ENCODE measurements at regions not wholly inside any gene's neighbourhood (a gene's known extent, or its start where the extent isn't known, plus 50 kb on each side); places are given as distances from the start of the nearest gene placed in this dataset.

DNA sequence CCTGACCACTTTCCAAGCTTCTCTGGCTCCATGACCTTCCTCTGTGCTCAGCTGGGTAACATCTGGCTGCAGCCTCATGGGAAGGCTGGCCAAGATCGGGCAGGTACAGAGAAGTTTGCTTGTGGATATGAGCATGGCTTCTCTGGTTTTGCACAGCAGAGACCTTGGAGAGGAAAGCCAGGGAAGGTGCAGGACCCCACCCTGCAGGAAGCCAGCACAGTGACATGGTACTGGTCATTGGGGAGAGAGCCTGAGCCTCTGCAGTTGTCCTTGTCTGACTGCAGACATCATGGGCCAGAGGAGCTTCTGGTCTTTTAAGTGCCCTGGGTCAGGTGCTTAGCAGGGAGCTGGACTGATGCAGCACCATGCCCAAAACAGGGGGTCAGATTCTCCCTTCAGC, 70.6 kb upstream of the LEP start:
- ChIA-PET POLR2A (no interaction called here), CTCF (interaction anchor here (0.7 to 1.2 kb wide), 5 partner anchors 9 to 38 kb away, joined by 3 to 4 read pairs (median 3); no protein-coding TSS in a partner anchor)
- TF ChIP-seq, protein P1, sequence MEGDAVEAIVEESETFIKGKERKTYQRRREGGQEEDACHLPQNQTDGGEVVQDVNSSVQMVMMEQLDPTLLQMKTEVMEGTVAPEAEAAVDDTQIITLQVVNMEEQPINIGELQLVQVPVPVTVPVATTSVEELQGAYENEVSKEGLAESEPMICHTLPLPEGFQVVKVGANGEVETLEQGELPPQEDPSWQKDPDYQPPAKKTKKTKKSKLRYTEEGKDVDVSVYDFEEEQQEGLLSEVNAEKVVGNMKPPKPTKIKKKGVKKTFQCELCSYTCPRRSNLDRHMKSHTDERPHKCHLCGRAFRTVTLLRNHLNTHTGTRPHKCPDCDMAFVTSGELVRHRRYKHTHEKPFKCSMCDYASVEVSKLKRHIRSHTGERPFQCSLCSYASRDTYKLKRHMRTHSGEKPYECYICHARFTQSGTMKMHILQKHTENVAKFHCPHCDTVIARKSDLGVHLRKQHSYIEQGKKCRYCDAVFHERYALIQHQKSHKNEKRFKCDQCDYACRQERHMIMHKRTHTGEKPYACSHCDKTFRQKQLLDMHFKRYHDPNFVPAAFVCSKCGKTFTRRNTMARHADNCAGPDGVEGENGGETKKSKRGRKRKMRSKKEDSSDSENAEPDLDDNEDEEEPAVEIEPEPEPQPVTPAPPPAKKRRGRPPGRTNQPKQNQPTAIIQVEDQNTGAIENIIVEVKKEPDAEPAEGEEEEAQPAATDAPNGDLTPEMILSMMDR (IDR thresholded peaks at IDR 0.05; ENCODE audit: insufficient read depth, low read length, missing control alignments): no peak
- DNase-seq (ENCODE audit: low read depth, low spot score): no peak
- H3K4me3 ChIP-seq (ENCODE audit: low read depth, low read length): no peak overlapping the region

DNA sequence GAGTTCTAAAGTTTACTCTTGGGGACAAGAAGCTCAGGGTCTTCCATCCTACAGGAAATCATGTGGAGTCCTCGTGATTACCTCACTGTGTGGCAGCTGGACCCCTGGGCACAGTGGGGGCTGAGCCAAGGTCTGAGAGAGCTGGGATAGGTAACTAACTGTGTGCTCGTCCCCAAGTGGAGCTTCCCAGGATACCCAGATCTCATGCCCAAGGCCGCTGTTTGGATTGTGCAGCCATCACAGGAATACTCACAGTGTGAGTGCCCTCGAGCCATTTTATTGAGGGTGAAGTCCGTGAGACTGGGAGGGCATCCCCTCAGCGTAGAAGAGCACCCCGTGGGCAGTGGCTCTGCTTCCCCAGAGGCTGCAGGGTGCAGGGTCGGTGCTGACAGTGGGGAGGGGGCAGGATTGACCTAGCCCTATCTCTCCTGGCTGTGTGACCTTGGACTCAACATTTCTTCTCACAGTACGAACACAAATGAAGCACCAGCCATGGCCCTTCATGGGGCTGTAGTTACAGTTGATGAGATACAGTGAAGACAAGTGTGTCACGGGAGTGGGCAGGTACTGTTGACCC, 69.6 kb upstream of the LEP start:
- TF ChIP-seq, protein P1 (IDR thresholded peaks at IDR 0.05; ENCODE audit: insufficient read depth, low read length, missing control alignments): no peak
- H3K4me3 ChIP-seq (ENCODE audit: low read depth, low read length): no peak overlapping the region
- DNase-seq (ENCODE audit: low read depth, low spot score): no peak
- ChIA-PET CTCF (interaction anchor here (0.7 to 1.4 kb wide), 4 partner anchors 8 to 37 kb away, joined by 3 to 4 read pairs (median 4); no protein-coding TSS in a partner anchor), POLR2A (no interaction called here)

DNA sequence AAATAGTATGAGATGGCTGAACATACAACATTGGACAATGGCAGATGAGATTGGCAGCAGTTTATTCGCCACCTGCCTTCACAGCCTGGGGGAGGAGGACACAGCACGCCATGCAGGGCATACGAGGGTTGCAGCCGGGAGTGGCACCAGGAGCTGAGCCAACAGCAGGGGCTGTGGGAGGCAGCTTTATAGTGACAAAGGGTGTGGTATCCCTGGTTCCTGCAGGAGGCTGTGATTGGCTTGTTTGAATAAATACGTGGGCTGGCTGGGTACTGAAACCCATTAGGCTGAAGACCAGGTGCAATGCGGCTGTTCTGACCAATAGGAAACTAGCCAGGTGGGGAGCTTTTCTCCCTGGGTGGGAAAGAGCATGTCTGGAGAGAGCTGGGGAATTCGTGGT, 68.9 kb upstream of the LEP start:
- ChIA-PET POLR2A (no interaction called here), CTCF (interaction anchor here (1.3 to 1.4 kb wide), 2 partner anchors 20 to 35 kb away, joined by 3 to 4 read pairs; no protein-coding TSS in a partner anchor)
- TF ChIP-seq, protein P1 (IDR thresholded peaks at IDR 0.05; ENCODE audit: insufficient read depth, low read length, missing control alignments): no peak
- DNase-seq (ENCODE audit: low read depth, low spot score): no peak
- H3K4me3 ChIP-seq (ENCODE audit: low read depth, low read length): no peak overlapping the region

DNA sequence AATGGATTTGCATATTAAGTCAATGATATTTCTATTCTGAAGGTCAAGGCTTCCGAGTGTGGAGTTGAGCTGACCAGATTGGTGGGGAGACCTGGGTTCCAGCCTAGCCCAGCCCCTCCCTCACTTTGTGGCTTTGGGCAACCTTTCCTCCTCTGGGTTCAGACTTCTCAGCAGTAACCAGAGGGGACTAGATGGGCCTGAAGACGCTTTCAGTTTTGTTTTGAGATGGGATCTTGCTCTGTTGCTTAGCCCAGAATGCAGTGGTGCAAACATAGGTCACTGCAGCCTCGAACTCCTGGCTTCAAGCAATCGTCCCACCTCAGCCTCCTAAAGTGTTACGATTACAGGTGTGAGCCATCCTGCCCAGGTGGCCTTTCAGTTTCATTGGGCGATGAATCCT, 68.1 kb upstream of the LEP start:
- H3K4me3 ChIP-seq (ENCODE audit: low read depth, low read length): no peak overlapping the region
- ChIA-PET CTCF (interaction anchor here (1.4 kb wide), 1 partner anchor 35 kb away, joined by 4 read pairs; no protein-coding TSS in a partner anchor), POLR2A (no interaction called here)
- DNase-seq (ENCODE audit: low read depth, low spot score): no peak
- TF ChIP-seq, protein P1 (IDR thresholded peaks at IDR 0.05; ENCODE audit: insufficient read depth, low read length, missing control alignments): no peak

DNA sequence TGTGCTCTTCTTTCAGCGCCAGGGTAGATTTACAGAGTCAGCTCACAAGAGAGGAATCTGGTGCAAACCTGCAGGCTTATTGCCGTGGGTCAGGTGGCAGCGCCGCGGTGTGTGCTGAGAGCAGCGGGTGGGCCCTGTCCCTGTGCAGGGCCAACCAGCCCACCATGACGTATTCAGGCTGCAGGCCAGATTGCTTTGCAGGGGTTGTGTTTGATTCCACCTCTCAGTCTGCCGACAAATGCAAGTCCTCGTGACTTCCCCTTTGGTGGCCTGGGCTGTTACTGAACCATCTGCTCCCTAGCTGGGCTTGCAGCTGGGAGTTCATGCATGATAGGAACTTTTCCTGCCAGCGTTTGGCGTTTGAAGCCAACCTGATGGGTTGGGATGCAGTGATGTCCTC, 66.7 kb upstream of the LEP start:
- CTCF ChIA-PET: interaction anchor here (1.4 to 2.7 kb wide), 2 partner anchors 34 to 36 kb away, joined by 3 to 7 read pairs; no protein-coding TSS in a partner anchor
- POLR2A ChIA-PET: no interaction called here
- TF ChIP-seq, protein P1 (IDR thresholded peaks at IDR 0.05; ENCODE audit: insufficient read depth, low read length, missing control alignments): no peak

DNA sequence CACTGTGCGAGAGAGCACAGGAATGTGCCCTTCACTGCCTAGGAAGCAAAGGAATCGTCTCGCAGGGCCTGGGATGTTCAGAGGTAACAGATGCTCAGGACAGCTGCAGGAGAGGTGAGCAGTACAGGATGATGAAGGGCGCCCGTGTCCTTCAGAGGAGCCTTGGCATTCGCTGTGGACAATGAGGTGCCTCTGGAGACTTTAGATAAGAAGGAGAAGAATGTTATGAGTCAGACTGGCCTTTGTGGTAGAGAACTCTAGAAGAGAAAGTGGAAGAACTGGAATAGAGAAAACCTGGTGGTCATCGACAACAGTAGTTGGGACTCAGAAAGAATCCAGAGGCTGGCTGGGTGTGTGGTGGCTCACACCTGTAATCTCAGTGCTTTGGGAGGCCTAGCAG, 64.4 kb upstream of the LEP start:
- ChIA-PET POLR2A (no interaction called here), CTCF (no interaction called here)
- no peak for DNase-seq (ENCODE audit: low read depth, low spot score)
- TF ChIP-seq, protein P1 (IDR thresholded peaks at IDR 0.05; ENCODE audit: insufficient read depth, low read length, missing control alignments): no peak
- H3K4me3 ChIP-seq (ENCODE audit: low read depth, low read length): no peak overlapping the region

More for the DNA sequence above, 66.7 kb upstream of the LEP start:
- no peak for DNase-seq (ENCODE audit: low read depth, low spot score)
- no peak overlapping the region for H3K4me3 ChIP-seq (ENCODE audit: low read depth, low read length)
